HUES64 (cell line): ENCODE measurements at regions not wholly inside any gene's neighbourhood (a gene's known extent, or its start where the extent isn't known, plus 50 kb on each side); places are given as distances from the start of the nearest gene placed in this dataset.

Experiments
- H3K27ac ChIP-seq: 2 replicates; pipeline ENCODE4 v1.7.0; 2013; ENCODE audit warnings: low read depth, low read length, inconsistent platforms
- H3K27me3 ChIP-seq: 2 replicates; pipeline ENCODE4 v1.6.1; 2013; ENCODE audit warnings: mild to moderate bottlenecking, low read length; ENCODE audit not compliant: insufficient read depth
- H3K36me3 ChIP-seq: 2 replicates; pipeline ENCODE4 v1.6.1; 2013; ENCODE audit warnings: mild to moderate bottlenecking, low read length; ENCODE audit not compliant: insufficient read depth
- H3K4me1 ChIP-seq: 2 replicates; pipeline ENCODE4 v1.6.1; 2013; ENCODE audit warnings: mild to moderate bottlenecking, low read length, moderate library complexity; ENCODE audit not compliant: insufficient read depth
- H3K4me3 ChIP-seq: 2 replicates; pipeline ENCODE4 v1.5.1; 2013; ENCODE audit warnings: mild to moderate bottlenecking, low read length, moderate library complexity
- H3K9ac ChIP-seq: 2 replicates; pipeline ENCODE4 v1.6.1; 2013; ENCODE audit warnings: mild to moderate bottlenecking, low read depth, low read length
- H3K9me3 ChIP-seq: 2 replicates; pipeline ENCODE4 v1.6.1; 2013; ENCODE audit warnings: low read depth, low read length; ENCODE audit not compliant: insufficient read depth
- WGBS: fragments of 150-250, 120-280 bp; methylation state at CpG from one replicate; pipeline ENCODE4 v1.1.7; 2013; ENCODE audit warnings: missing lambda C conversion rate; 5-methylcytosine and 5-hydroxymethylcytosine counted together

GRCh38 chr14:81839056-81839455, 305.4 kb upstream of the SEL1L start:
- 94% methylated on average over 2 of the region's 2 CpGs for WGBS
- no peak overlapping the region for H3K27ac ChIP-seq
- H3K27me3 ChIP-seq: no peaks in the 10 kb centered on the region
- H3K4me1 ChIP-seq: no peaks in the 10 kb centered on the region
- H3K36me3 ChIP-seq: no peaks in the 10 kb centered on the region
- peaks cover 18% of the 10 kb centered on the region for H3K9me3 ChIP-seq
- no peak overlapping the region for H3K9ac ChIP-seq
- H3K4me3 ChIP-seq: no peak overlapping the region

GRCh38 chr14:81841346-81841745, 307.7 kb upstream of the SEL1L start:
- WGBS: 95% methylated on average over 5 of the region's 5 CpGs
- H3K9me3 ChIP-seq: peaks cover 7% of the 10 kb centered on the region
- no peaks in the 10 kb centered on the region for H3K4me1 ChIP-seq
- no peaks in the 10 kb centered on the region for H3K27me3 ChIP-seq
- no peak overlapping the region for H3K4me3 ChIP-seq
- H3K9ac ChIP-seq: no peak overlapping the region
- no peak overlapping the region for H3K27ac ChIP-seq
- H3K36me3 ChIP-seq: no peaks in the 10 kb centered on the region

- Histone ChIP-seq H3K36me3 (no peaks in the 10 kb centered on the region), H3K27ac (no peak overlapping the region), H3K9me3 (peaks cover 22% of the 10 kb centered on the region), H3K9ac (no peak overlapping the region), H3K4me3 (no peak overlapping the region), H3K4me1 (no peaks in the 10 kb centered on the region), H3K27me3 (no peaks in the 10 kb centered on the region)
- 95% methylated on average over 3 of the region's 3 CpGs for WGBS
Measured at GRCh38 chr14:81849714-81850113, 316.1 kb upstream of the SEL1L start.

- Histone ChIP-seq H3K9me3 (peaks cover 42% of the 10 kb centered on the region), H3K4me1 (no peaks in the 10 kb centered on the region), H3K4me3 (no peak overlapping the region), H3K27me3 (no peaks in the 10 kb centered on the region), H3K27ac (no peak overlapping the region), H3K36me3 (no peaks in the 10 kb centered on the region), H3K9ac (no peak overlapping the region)
- 96% methylated on average over 2 of the region's 2 CpGs for WGBS
Measured at GRCh38 chr14:81855007-81855406, 321.4 kb upstream of the SEL1L start.

- Histone ChIP-seq H3K36me3 (no peaks in the 10 kb centered on the region), H3K27me3 (no peaks in the 10 kb centered on the region), H3K4me3 (no peak overlapping the region), H3K4me1 (no peaks in the 10 kb centered on the region), H3K27ac (no peak overlapping the region), H3K9ac (no peak overlapping the region), H3K9me3 (peaks cover 39% of the 10 kb centered on the region)
- 75% methylated on average over 2 of the region's 2 CpGs for WGBS
Measured at GRCh38 chr14:81859046-81859445, 325.4 kb upstream of the SEL1L start.

- H3K9ac ChIP-seq: no peak overlapping the region
- H3K36me3 ChIP-seq: no peaks in the 10 kb centered on the region
- H3K27me3 ChIP-seq: no peaks in the 10 kb centered on the region
- 89% methylated on average over 5 of the region's 5 CpGs for WGBS
- H3K27ac ChIP-seq: no peak overlapping the region
- no peaks in the 10 kb centered on the region; the same call in 1 of the 2 replicates for H3K4me1 ChIP-seq
- no peaks in the 10 kb centered on the region for H3K9me3 ChIP-seq
- no peak overlapping the region for H3K4me3 ChIP-seq
Measured at GRCh38 chr14:81868172-81868571, 334.5 kb upstream of the SEL1L start.

- WGBS: no CpG with 5 or more reads among the region's 2 CpGs
- H3K27me3 ChIP-seq: no peaks in the 10 kb centered on the region
- no peak overlapping the region for H3K4me3 ChIP-seq
- H3K9me3 ChIP-seq: peaks cover 13% of the 10 kb centered on the region
- no peak overlapping the region for H3K9ac ChIP-seq
- no peak overlapping the region for H3K27ac ChIP-seq
- no peaks in the 10 kb centered on the region for H3K36me3 ChIP-seq
- no peaks in the 10 kb centered on the region; the same call in 1 of the 2 replicates for H3K4me1 ChIP-seq
Measured at GRCh38 chr14:81871706-81872105, 338.1 kb upstream of the SEL1L start.

GRCh38 chr14:81884382-81884781, 350.7 kb upstream of the SEL1L start:
- Histone ChIP-seq H3K9me3 (no peaks in the 10 kb centered on the region), H3K4me3 (no peak overlapping the region), H3K27me3 (no peaks in the 10 kb centered on the region), H3K36me3 (no peaks in the 10 kb centered on the region), H3K4me1 (0 out of 2 replicates have a peak, but pooled peaks cover 5% of the 10 kb centered on the region), H3K27ac (no peak overlapping the region), H3K9ac (no peak overlapping the region)
- WGBS: 71% methylated on average over 1 of the region's 1 CpG

- Histone ChIP-seq H3K9me3 (no peaks in the 10 kb centered on the region), H3K4me1 (0 out of 2 replicates have a peak, but pooled peaks cover 5% of the 10 kb centered on the region), H3K4me3 (no peak overlapping the region), H3K27ac (no peak overlapping the region), H3K27me3 (no peaks in the 10 kb centered on the region), H3K36me3 (no peaks in the 10 kb centered on the region), H3K9ac (no peak overlapping the region)
- no CpG with 5 or more reads among the region's 2 CpGs for WGBS
Measured at GRCh38 chr14:81886588-81886987, 352.9 kb upstream of the SEL1L start.

- 85% methylated on average over 2 of the region's 2 CpGs for WGBS
- H3K4me3 ChIP-seq: no peak overlapping the region
- no peak overlapping the region for H3K9ac ChIP-seq
- 0 out of 2 replicates have a peak, but pooled peaks cover 5% of the 10 kb centered on the region for H3K4me1 ChIP-seq
- H3K27me3 ChIP-seq: no peaks in the 10 kb centered on the region
- H3K9me3 ChIP-seq: no peaks in the 10 kb centered on the region
- H3K27ac ChIP-seq: no peak overlapping the region
- H3K36me3 ChIP-seq: no peaks in the 10 kb centered on the region
Measured at GRCh38 chr14:81889529-81889928, 355.9 kb upstream of the SEL1L start.

GRCh38 chr14:81890020-81890419, 356.4 kb upstream of the SEL1L start:
- Histone ChIP-seq H3K9me3 (no peaks in the 10 kb centered on the region), H3K36me3 (no peaks in the 10 kb centered on the region), H3K27ac (no peak overlapping the region), H3K4me1 (0 out of 2 replicates have a peak, but pooled peaks cover 3% of the 10 kb centered on the region), H3K4me3 (no peak overlapping the region), H3K27me3 (no peaks in the 10 kb centered on the region), H3K9ac (no peak overlapping the region)
- WGBS: 100% methylated on average over 1 of the region's 1 CpG

GRCh38 chr14:81903477-81903876, 369.8 kb upstream of the SEL1L start:
- WGBS: 91% methylated on average over 5 of the region's 5 CpGs
- no peak overlapping the region for H3K27ac ChIP-seq
- H3K36me3 ChIP-seq: no peaks in the 10 kb centered on the region
- H3K4me3 ChIP-seq: no peak overlapping the region
- peaks cover 15% of the 10 kb centered on the region; the same call in 1 of the 2 replicates for H3K9me3 ChIP-seq
- H3K9ac ChIP-seq: no peak overlapping the region
- H3K27me3 ChIP-seq: no peaks in the 10 kb centered on the region
- no peaks in the 10 kb centered on the region for H3K4me1 ChIP-seq
